ENCODE measurements at regions not wholly inside any gene's neighbourhood (a gene's known extent, or its start where the extent isn't known, plus 50 kb on each side); places are given as distances from the start of the nearest gene placed in this dataset.

DNA sequence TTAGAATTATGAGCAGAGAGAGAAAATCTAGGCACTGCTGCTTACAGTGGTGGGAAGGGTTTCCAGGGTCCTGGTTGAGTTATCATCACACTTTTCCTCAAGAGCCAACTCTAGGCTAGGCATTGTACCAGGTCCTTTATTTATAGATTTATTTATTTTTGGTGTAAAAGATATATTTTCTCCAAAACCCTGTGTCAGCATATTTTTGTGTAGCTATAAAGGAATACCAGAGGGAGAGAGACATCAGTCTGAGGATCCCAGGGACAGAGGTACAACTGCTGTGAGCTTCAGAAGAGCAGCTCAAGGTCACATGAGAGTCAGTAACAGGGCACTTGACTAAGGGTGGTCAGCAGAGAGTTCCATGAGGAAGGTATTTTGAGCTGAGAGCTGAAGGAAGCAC lies 159.7 kb downstream of the SLC35B3 start:
- no peak for TF ChIP-seq LEF1 (IDR thresholded peaks at IDR 0.05; ENCODE audit: borderline replicate concordance)
- TF ChIP-seq BHLHE40 (IDR thresholded peaks at IDR 0.05; ENCODE audit: borderline replicate concordance), result no peak
- no peak for TF ChIP-seq ELF4 (IDR thresholded peaks at IDR 0.05)
- TF ChIP-seq NFRKB (IDR thresholded peaks at IDR 0.05), result no peak
- TF ChIP-seq SUZ12 (IDR thresholded peaks at IDR 0.05), result no peak
- no peak for TF ChIP-seq SP1 (IDR thresholded peaks at IDR 0.05)
- no peak for TF ChIP-seq L3MBTL2 (conservative IDR thresholded peaks at IDR 0.05)
- TF ChIP-seq FOXM1 (IDR thresholded peaks at IDR 0.05; ENCODE audit: borderline replicate concordance), result no peak
- TF ChIP-seq, protein P1, sequence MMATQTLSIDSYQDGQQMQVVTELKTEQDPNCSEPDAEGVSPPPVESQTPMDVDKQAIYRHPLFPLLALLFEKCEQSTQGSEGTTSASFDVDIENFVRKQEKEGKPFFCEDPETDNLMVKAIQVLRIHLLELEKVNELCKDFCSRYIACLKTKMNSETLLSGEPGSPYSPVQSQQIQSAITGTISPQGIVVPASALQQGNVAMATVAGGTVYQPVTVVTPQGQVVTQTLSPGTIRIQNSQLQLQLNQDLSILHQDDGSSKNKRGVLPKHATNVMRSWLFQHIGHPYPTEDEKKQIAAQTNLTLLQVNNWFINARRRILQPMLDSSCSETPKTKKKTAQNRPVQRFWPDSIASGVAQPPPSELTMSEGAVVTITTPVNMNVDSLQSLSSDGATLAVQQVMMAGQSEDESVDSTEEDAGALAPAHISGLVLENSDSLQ (IDR thresholded peaks at IDR 0.05), result no peak
- no peak for TF ChIP-seq HDGF (IDR thresholded peaks at IDR 0.05; ENCODE audit: borderline replicate concordance)
- TF ChIP-seq TARDBP (IDR thresholded peaks at IDR 0.05), result no peak

Measured in HEK293T (cell line).